Islet of Langerhans (tissue), 1 donor: ENCODE measurements at regions not wholly inside any gene's neighbourhood (a gene's known extent, or its start where the extent isn't known, plus 50 kb on each side); places are given as distances from the start of the nearest gene placed in this dataset.
"Not testable (repeated sequence)": the region's sequence is repeated elsewhere in the genome, so short reads cannot be mapped to it uniquely, and the experiment has no call there.

Experiments used
- FAIRE-seq: peaks from one replicate; lab custom pipeline; 2011; peaks lifted over from hg19 to GRCh38; lab: Jason Lieb, UNC

DNA sequence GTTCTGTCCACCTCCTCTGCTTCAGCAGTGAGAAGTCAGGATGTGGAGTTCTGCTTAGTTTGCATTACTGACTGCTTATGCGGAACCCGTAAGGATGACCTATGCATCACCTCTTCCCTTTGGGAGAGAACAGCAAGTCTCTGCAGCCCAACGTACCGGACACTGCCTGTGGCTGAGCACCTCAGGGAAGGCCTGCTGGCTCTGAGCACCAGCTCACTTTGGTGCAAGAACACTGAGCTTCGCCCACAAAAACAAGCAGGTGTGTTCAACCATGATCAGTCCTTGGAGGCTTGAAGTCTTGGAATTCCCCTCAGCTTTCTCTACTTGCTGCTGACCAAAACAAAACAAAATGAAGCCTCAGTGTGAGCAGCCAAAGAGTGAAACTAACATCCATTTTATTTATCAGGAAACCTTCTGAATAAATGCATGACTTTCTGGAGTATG lies 52.7 kb upstream of the NCK2 start:
- FAIRE-seq = no peak

DNA sequence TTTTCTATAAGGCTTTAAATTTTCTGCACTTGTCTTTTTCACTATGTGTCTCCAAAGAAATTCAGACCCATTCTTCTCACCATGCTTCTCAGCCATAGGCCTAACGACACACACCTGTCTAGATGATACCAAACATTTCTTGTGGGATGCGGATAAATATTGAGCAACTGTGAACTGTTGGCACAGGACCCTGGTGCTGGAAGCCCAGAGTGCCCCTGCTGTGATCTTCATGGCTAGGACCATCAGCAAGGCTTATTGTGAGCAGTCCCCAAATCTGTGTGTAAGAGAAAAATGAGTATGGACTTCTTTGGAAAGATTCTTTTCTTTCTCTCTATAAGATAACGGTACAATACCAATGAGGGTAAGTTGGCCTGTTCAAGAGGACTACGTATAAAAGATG lies 54.1 kb upstream of the NCK2 start:
- no peak for FAIRE-seq

DNA sequence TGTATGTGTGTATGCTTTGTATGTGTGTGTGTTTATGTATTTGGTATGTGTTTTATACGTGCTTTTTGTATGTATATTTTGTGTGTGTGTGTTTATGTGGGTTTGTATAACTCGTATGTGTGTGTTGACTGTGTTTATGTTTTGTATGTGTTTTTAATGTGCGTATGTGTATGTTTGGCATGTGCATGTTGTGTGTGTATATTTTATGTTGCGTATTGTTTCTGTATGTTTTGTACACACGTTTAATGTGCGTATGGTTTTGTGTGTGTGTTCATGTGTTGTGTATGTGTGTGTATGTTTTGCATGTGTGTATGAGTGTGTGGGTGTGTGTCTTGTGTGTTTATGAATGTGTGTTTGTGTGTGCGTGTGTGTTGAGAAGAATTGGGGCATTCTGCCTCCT lies 55.2 kb upstream of the NCK2 start:
- FAIRE-seq = no peak

DNA sequence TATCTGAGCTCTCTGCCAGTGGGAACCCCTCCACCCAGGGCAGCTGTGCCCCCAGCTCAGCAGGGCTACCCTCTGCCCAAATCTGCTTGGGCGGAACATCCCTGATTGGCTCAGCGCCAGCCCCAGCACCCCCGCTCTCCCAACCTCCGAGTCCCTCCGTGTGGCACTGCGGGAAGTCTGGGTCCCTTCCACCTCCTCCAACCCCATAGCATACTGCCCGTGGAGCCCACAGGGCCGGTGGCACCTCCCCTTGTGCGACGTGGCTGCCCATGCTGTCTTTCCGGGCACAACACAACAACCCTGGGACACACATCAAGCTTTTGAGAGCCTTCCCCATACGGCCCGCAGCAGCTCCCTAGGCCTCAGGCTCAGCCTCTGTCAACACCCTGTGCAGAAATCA lies 55.8 kb upstream of the NCK2 start:
- no peak for FAIRE-seq

DNA sequence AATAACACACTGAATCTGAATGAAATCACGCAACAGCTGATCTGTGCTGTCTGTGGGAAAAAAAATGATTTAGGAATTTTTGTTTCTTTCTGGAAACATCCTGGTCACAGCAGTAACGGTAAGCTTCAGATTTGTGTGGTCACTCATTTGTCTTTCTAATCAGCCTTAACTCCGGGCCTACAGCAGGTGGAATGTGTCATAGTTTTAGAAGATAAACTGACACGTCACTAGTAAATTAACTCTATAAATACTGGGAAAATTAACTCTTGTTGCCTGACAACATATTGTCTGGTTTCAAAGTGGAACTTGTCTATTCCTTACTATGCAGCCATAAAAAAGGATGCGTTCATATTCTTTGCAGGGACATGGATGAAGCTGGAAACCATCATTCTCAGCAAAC lies 58.1 kb upstream of the NCK2 start:
- FAIRE-seq = no peak

DNA sequence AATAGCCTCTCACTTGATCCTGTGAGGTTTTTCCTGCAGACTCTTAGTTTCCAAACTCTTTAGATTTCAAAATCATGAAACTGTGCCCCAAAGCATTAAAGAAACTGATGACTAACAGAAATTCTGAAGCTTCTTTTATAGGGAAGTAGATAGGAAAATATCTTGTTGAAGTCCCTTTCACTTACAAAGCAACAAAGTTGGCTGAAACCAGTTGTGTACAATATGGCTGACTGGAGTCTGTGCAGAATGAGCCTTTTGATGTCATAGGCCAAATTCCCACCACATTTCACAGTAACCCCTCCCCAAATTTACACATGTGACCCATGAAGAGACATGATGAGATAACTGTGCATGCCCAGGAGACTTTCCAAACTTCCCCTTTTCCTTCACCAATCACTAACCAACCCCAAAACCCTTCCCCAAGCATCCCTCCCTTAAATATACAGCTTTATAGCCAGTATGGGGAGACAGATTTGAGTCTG lies 61.7 kb upstream of the NCK2 start:
- FAIRE-seq = no peak

DNA sequence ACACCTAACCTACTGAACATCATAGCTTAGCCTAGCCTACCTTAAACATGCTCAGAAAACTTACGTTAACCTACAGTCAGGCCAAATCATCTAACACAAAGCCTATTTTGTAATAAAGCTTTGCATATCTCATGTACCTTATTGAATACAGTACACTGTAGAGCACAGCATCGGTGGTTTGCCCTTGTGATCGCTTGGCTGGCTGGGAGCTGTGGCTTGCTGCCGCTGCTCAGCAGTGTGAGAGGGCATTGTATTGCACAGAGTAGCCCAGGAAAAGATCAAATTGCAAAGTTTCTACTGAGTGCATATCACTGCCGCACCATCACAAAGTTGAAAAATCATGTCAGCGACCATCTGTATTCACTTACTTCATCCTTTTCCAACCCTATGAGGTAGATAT lies 62.3 kb upstream of the NCK2 start:
- no peak for FAIRE-seq

DNA sequence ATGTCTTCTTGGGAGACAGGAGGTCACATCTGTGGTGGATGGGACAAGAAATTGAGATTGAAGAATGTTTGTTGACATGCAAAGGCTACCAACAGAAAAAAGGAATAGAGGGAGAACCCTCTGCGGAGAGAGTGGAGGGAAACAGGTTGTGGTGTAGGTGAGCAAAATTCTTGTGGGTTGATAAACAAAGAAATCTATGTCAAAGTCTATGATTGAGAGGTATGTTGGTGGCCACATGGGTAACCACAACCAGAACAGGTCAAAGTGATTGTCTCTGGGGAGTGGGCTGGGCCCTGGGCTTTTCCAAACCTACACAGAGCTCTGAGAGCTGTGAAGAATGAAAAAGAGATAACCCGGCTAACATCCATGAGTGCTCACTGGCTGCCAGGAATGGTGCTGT lies 62.8 kb upstream of the NCK2 start:
- no peak for FAIRE-seq

DNA sequence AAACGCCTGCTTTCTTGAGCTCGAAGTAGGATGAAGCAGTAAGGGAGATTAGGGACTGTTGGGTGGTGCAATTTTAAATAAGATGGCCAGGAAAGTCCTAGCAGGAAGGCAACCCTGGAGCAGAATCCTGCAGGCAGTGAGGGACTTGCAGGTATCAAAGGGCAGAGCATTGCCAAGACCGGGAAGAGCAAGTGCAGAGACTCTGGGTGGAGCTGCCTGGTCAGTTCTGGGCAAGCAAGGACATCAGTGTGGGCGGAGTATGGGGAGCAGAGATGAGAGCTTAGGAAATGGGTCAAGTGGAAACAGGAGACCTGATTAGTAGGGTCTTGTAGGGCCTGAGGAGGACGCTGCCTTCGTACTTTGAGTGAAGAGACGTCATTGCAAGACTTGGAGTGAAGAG lies 64.4 kb upstream of the NCK2 start:
- FAIRE-seq = no peak

DNA sequence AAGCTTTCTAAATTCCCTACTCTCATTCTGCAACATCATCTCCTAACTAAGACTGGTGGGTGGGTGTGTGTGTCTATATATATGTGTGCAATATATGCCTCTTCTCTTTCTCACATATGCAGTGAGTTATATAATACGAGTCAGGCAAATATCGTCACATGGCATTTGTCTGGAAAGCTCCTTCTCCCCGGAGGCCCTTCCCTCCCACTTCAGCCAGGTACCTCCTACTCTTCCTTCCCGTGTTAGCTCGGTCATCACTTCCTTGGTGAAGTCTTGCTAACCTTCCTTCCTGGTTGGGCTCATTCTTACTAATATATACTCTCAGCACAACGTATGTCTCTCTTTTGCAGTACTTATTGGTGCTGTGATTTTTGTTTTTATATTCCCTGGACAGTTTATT lies 66.4 kb upstream of the NCK2 start:
- FAIRE-seq = no peak

DNA sequence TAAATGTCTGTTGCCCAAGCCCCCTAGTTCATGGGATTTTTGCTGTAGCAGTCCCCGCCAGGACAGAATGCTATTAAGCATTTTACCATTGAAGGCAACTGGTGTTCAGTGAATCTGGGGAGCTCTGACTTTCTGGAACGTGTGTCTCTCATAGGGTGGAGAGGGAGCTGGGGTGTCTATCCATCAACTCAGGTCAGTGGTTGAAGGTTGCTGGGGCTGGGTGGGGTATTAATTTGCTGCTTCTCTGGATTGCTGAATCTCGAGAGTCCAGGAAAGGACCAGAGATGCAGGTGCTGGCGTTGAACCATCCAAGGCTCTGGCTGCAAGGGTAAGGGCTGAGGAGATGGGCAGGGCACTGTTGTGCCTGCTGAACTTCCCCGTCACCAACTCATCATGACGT lies 66.8 kb upstream of the NCK2 start:
- FAIRE-seq = no peak

DNA sequence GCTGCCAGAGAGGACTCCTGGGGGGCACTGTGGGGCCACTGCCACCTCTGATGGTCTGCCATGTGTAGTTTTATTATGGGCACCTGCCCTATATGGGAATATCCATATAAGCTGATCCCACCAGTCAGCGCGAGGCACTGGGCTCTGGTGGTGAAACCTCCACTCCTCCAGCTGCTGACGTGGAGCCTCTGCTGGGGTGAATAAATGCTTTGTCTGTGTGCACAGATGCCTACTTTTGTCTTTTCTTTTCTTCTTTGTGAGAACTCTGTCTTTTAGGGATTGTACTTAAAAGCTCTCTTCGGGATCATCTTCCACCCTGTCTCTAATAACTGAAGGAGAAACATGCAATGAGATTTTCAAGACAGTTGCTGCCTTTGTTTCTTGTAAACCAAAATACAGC lies 68.9 kb upstream of the NCK2 start:
- no peak for FAIRE-seq

DNA sequence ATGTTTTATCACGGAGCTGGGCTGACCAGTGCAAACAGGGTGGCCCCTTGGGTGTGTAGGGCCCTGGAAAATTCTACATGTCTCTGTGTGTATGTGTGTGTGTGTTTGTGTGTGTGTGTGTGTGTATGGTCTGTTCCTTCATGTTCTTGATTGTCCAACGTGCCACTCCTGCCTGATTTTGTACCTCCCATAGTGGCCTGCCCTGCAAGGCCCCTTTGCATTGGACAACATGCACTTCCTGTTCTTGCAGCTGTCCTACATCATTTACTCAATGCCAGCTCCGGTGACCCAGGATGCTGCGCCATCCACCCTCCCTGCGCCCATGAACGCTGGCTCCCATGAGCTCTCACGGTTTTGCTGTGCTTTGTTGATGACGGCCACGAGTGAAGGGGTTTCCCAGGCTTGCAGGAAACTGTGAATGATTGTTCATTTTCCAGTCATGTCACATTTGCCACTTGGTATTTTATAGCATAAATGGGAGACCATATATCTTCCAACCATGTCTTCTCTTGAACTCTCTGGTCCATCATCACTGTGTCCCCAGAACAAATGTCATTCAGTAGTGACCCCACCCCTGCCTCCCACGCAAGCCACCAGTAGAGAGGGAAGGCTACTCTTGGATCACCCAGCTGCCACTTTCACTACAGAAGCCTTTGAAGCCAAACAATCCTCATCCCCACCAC lies 69.7 kb upstream of the NCK2 start:
- FAIRE-seq = no peak

DNA sequence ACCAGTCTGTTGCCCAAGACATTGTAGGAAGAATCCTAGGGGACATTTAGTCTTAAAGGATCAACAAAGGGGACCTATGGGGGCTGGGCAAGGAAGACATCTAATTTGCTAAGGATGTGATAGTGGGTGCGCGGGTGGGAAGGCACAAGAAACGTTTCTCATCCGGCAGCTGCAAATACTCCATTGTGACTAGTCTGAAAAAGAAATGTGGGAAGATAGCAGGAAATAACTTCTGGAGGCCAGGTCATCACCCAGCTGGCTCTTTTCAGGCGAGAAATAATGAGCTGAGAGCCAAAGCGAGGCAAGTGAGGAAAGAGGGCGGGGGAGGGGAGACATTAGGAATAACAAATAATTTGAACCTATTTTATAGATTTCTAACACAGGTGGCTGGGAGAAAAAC lies 70.3 kb upstream of the NCK2 start:
- FAIRE-seq = no peak

DNA sequence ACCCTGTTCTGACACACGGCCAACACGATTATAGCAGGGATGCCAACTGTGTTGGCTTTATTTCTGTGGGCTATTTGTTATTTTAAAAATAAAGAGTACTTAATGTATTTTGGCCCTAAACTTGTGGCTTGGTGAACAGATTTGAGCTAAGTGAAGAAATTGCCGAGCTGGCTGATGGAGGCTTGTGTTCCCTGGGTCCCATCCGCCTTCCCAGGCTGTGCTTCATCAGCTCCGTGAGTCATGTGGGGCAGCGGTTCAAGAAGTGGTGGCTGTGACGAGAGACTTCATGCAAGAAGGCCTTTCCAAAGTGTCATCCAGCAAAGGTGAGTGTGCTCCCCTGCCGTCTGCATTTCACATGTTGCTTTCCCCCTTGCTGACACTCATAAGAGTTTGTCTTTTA lies 73.6 kb upstream of the NCK2 start:
- FAIRE-seq = no peak

DNA sequence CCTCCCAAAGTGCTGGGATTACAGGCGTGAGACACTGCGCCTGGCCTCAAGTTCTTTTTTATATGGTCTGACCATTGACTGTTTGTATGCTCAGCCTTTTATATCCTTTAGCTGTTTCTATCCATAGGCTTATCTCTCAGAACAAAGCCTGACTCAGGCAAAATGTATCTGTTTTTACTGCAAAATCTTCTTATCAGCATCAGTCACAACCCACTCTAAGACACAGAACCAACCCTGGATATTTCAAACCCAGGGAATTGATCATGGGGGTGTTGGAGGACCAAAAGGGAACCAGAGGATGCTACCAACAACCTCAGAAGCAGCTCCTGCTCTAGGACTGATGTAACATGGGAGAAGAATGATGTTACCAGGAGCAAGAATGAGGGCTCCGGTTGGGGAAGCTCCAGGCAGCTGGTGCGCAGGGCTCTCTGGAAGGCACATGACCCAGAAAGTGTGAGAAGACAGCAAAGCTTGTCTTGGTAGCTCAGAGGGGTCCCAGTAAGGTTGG lies 75.3 kb upstream of the NCK2 start:
- FAIRE-seq = no peak

DNA sequence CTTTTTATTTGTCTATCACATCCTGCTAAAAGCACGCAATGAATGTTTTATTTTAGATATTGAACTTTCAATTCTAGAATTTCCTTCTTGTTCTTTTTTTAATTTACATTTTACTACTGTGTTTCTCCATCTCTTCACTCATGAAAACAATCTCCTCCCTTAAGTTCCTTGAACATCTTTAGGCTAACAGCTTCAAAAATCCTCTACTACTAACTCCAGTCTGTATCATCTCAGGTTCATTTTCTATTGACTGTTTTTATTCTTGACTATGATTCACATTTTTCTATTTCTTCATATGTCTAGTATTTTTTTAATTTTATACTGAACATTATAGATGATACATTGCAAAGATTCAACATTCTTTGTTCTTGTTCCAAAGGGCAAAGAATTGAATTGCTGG lies 79.2 kb upstream of the NCK2 start:
- no peak for FAIRE-seq

DNA sequence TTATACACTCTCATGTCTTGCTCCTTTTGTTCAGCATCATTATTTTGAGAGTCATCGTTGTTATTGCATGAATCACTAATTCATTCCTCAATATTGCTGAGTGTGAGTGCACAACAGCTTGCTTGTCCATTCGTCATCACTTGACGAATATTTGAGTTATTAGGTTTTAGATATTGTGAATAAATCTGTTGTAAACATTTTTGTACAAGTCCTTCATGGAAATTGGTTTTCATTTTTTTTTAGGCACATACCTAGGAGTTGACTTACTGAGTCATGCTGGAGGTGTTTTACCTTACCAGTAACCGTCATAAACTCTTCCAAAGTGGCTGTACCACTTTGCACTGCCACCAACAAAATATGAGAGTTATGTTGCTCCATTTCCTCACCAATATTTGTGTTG lies 84.2 kb upstream of the NCK2 start:
- no peak for FAIRE-seq

DNA sequence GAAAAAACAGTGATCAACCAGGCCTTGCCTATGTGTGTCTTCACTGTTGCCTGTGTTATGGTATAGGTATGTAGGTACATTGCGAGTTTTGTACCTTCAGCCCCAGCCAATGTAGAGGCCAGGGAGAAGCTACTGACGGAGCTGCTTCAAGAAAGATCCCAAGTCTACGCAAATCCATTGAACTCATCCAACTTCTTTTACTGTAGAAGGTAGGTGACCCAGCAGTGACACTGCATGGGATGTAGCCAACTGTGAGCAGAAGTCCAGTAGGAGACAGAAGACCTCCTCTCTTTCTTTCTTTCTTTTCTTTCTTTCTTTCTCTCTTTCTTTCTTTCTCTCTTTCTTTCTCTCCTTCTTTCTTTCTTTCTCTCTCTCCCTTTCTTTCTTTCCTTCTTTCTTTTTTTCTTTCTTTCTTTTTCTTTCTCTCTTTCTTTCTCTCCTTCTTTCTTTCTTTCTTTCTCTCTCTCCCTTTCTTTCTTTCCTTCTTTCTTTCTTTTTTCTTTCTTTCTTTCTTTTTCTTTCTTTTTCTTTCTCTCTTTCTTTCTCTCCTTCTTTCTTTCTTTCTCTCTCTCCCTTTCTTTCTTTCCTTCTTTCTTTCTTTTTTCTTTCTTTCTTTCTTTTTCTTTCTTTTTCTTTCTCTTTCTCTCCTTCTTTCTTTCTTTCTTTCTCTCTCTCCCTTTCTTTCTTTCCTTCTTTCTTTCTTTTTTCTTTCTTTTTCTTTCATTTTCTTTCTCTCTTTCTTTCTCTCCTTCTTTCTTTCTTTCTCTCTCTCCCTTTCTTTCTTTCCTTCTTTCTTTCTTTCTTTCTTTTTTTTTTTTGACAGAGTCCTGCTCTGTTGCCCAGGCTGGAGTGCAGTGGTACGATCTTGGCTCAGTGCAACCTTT lies 88.7 kb upstream of the NCK2 start:
- FAIRE-seq = not testable (repeated sequence)

DNA sequence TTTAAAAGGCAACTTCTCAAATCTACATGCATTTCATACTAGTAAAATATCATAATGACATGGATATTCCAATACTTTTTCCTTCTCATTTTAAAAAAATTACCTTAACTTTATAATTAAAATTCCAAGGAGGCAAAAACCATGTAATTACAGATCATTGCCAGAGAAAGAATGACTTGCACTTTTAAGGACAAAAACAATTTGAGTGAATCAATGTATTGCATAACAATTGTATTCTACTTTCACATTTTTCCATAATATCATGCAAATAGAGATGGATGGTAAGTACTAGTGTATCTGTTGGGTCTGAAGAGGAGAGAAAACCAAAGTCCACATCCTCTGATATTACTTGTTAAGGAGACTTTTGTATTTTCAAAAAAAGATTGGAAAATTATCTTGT lies 89.5 kb upstream of the NCK2 start:
- no peak for FAIRE-seq

DNA sequence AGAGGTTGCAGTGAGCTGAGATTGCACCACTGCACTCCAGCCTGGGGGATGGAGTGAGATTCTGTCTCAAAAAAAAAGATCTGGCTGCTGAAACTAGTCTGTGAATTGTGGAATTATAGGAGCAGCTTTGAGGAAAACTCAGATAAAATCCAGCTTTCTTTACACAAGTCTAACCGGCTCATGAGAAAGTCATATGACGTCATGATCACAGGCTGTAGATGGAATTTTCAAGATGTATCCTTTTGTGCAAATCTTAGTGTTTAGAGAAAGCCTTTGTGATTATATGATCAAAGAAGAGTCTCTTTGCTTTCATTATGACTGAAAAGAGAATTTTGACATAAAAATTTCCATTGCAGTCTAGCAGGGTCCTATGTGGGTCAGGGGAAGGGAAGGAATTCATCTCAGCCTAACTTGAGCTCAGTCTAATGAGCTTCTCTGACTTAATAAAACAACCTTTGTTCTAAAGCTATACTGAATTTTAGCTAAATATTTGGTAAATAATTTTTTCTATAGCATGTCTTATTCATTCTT lies 90.2 kb upstream of the NCK2 start:
- FAIRE-seq = no peak

DNA sequence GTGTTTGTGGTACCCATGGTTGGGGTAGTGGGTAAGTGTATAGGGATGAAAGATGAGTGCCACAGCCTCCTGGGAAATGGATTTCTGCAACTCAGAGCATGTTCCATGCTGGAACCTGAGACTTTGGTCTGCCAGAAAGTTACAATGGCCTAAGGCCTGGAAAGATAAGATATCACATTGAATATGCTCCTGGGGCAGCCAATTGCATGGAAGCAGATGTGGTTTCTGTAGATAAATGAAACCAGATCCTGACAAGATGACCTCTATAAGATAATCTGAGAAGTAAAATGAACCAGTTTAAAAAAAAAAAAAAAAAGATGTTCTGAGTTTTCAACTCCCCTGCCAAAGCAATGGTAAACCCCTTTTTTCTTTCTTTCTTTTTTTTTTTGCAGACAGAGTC lies 91.4 kb upstream of the NCK2 start:
- FAIRE-seq = no peak

DNA sequence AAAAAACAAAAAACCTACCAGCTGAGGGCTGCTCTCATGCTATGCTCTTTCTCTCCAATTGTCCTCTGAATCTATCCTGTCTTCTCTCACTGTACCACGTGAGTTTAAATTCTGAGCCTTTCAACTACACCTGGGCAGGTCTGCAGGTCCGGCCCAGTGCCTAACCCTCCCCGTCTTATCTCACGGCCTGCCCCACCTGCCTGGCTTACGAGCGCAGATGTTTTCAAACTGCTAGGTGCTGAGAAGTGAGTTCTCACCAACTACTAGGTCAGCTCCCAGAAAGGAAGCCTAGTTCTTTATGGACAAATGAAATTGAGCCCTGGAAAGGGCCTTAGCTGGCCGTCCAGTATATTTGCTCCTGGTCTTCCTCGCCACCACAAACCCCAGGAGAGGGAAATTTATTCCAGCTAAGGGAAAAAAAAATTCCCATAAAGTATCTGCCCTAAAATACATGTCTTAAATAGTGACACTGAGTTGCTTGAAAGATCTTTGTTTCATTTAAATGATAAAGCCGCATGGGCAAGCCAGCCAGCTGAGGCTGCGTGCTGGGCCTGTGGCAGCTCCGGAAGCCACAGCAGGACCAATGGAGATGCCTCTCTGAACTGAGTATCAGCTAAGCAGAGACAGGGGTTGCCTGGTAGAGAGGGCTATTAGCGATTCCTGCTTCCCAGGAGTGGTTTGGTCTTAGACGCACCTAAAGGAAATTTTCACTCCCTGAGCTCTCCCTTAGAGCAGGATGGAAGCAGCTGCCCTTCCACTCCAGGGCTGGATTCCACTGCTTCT lies 92.5 kb upstream of the NCK2 start:
- FAIRE-seq = no peak
